ENCODE measurements at regions not wholly inside any gene's neighbourhood (a gene's known extent, or its start where the extent isn't known, plus 50 kb on each side); places are given as distances from the start of the nearest gene placed in this dataset.
A peak's percentile ranks its signal among the peaks of the same experiment; 100 is the strongest.

- TF ChIP-seq SP1 (IDR thresholded peaks at IDR 0.05; ENCODE audit: low read depth) (no peak), JUND (IDR thresholded peaks at IDR 0.05) (no peak)
Measured at GRCh38 chr4:96390404-96390803, 550.5 kb downstream of the PDHA2 start (continued).

- TF ChIP-seq EZH2 (IDR thresholded peaks at IDR 0.05): no peak
- peak in 2 of 3 experiments; percentile 6 to 36; a peak in 1 of 6 replicates for TF ChIP-seq CTCF (IDR thresholded peaks at IDR 0.05 in 2 of 3, conservative IDR thresholded peaks at IDR 0.05 in 1 of 3; ENCODE audit: borderline replicate concordance in 1 of 3, insufficient read depth in 1 of 3, low read depth in 2 of 3, low read length in 2 of 3)
- RAD21 ChIA-PET (ENCODE audit: low non-redundant PET in 1 of 2, low total read pairs in 2 of 2, uncharacterized antibody in 2 of 2, unreplicated experiment in 2 of 2): no interaction called here
- CTCF ChIA-PET: no interaction called here
- no peak overlapping the region for H2AFZ ChIP-seq (ENCODE audit: low read depth, low read length, poor library complexity, severe bottlenecking)
- POLR2A ChIA-PET: no interaction called here
- no peaks in the 10 kb centered on the region for H3K4me1 ChIP-seq (ENCODE audit: control insufficient read depth in 1 of 2, insufficient read depth in 2 of 2, low read length in 2 of 2)
- ATAC-seq: no peak
- H3K9me2 ChIP-seq (ENCODE audit: insufficient read depth): no peaks in the 10 kb centered on the region
- DNase-seq (ENCODE audit: low read depth, low spot score): no peak
- no peaks in the 10 kb centered on the region for H3K79me2 ChIP-seq (ENCODE audit: insufficient read depth, low read length)
- H3K36me3 ChIP-seq (ENCODE audit: control insufficient read depth in 1 of 2, insufficient read depth in 2 of 2, low read length in 2 of 2): no peaks in the 10 kb centered on the region
- H3K4me3 ChIP-seq (replicated peaks in 1 of 2; ENCODE audit: low read depth in 1 of 2, low read length in 2 of 2): no peak overlapping the region
- intact Hi-C loops (cut with micrococcal nuclease): no loop called here
- no peak overlapping the region for H3K27ac ChIP-seq (ENCODE audit: low read depth, low read length)
- H3K9ac ChIP-seq (ENCODE audit: low read length): no peak overlapping the region
- no TSS peak for BruUV-seq (replicated peaks)
- H3K27me3 ChIP-seq (ENCODE audit: insufficient read depth, low read length): no peaks in the 10 kb centered on the region
- H3K9me3 ChIP-seq (ENCODE audit: control insufficient read depth in 1 of 2, insufficient read depth in 1 of 2, low read depth in 1 of 2, low read length in 2 of 2): no peaks in the 10 kb centered on the region
- H4K20me1 ChIP-seq (ENCODE audit: insufficient read depth): no peaks in the 10 kb centered on the region
- no peak overlapping the region for H3K4me2 ChIP-seq (ENCODE audit: low read length)
Measured at GRCh38 chr4:96395747-96396146, 555.9 kb downstream of the PDHA2 start.

GRCh38 chr4:96406742-96407141 lies 566.8 kb downstream of the PDHA2 start:
- H3K4me3 ChIP-seq (replicated peaks in 1 of 2; ENCODE audit: low read depth in 1 of 2, low read length in 2 of 2): no peak overlapping the region
- no peak overlapping the region for H3K27ac ChIP-seq (ENCODE audit: low read depth, low read length)
- H4K20me1 ChIP-seq (ENCODE audit: insufficient read depth): no peaks in the 10 kb centered on the region
- H3K9me3 ChIP-seq (ENCODE audit: control insufficient read depth in 1 of 2, insufficient read depth in 1 of 2, low read depth in 1 of 2, low read length in 2 of 2): no peaks in the 10 kb centered on the region
- no peaks in the 10 kb centered on the region for H3K9me2 ChIP-seq (ENCODE audit: insufficient read depth)
- no TSS peak for BruUV-seq (replicated peaks)
- H3K4me1 ChIP-seq (ENCODE audit: control insufficient read depth in 1 of 2, insufficient read depth in 2 of 2, low read length in 2 of 2): no peaks in the 10 kb centered on the region
- POLR2A ChIA-PET: no interaction called here
- RAD21 ChIA-PET (ENCODE audit: low non-redundant PET in 1 of 2, low total read pairs in 2 of 2, uncharacterized antibody in 2 of 2, unreplicated experiment in 2 of 2): no interaction called here
- CTCF ChIA-PET: no interaction called here
- TF ChIP-seq RAD21 (IDR thresholded peaks at IDR 0.05; ENCODE audit: low read depth) (no peak), FOSL1 (IDR thresholded peaks at IDR 0.05; ENCODE audit: low read depth) (no peak), ZNF274 (IDR thresholded peaks at IDR 0.05; ENCODE audit: low read depth, low read length) (no peak), ZBTB33 (IDR thresholded peaks at IDR 0.05; ENCODE audit: extremely low read depth, insufficient replicate concordance, low read length) (no peak), EZH2phosphoT487 (IDR thresholded peaks at IDR 0.05; ENCODE audit: borderline replicate concordance) (no peak)
- DNase-seq (ENCODE audit: low read depth, low spot score): no peak
- ATAC-seq: no peak
- H3K79me2 ChIP-seq (ENCODE audit: insufficient read depth, low read length): no peaks in the 10 kb centered on the region
- no peaks in the 10 kb centered on the region for H3K27me3 ChIP-seq (ENCODE audit: insufficient read depth, low read length)
- H3K4me2 ChIP-seq (ENCODE audit: low read length): no peak overlapping the region
- no peak overlapping the region for H2AFZ ChIP-seq (ENCODE audit: low read depth, low read length, poor library complexity, severe bottlenecking)
- H3K9ac ChIP-seq (ENCODE audit: low read length): no peak overlapping the region
- no peaks in the 10 kb centered on the region for H3K36me3 ChIP-seq (ENCODE audit: control insufficient read depth in 1 of 2, insufficient read depth in 2 of 2, low read length in 2 of 2)
- intact Hi-C loops (cut with micrococcal nuclease): no loop called here
